Choroid plexus epithelial cell (primary cell): ENCODE measurements at regions not wholly inside any gene's neighbourhood (a gene's known extent, or its start where the extent isn't known, plus 50 kb on each side); places are given as distances from the start of the nearest gene placed in this dataset.

ENCODE experiments used
- DNase-seq: peaks from one replicate; pipeline ENCODE4 v3.0.0-alpha.2; 2010; ENCODE audit warnings: low read depth
- H3K4me3 ChIP-seq: 2 replicates; pipeline ENCODE4 v1.5.1; 2011; ENCODE audit warnings: low read depth, mild to moderate bottlenecking, control low read depth, low read length, moderate library complexity
- TF ChIP-seq, protein P1 (sequence below): conservative IDR thresholded peaks from 2 replicates; pipeline ENCODE4 v1.5.1; 2011; ENCODE audit warnings: low read depth, mild to moderate bottlenecking, control low read depth, inconsistent platforms, low read length, moderate library complexity

GRCh38 chr20:23260181-23260840 lies 90.3 kb upstream of the NXT1 start:
- no peak for DNase-seq
- TF ChIP-seq, protein P1, sequence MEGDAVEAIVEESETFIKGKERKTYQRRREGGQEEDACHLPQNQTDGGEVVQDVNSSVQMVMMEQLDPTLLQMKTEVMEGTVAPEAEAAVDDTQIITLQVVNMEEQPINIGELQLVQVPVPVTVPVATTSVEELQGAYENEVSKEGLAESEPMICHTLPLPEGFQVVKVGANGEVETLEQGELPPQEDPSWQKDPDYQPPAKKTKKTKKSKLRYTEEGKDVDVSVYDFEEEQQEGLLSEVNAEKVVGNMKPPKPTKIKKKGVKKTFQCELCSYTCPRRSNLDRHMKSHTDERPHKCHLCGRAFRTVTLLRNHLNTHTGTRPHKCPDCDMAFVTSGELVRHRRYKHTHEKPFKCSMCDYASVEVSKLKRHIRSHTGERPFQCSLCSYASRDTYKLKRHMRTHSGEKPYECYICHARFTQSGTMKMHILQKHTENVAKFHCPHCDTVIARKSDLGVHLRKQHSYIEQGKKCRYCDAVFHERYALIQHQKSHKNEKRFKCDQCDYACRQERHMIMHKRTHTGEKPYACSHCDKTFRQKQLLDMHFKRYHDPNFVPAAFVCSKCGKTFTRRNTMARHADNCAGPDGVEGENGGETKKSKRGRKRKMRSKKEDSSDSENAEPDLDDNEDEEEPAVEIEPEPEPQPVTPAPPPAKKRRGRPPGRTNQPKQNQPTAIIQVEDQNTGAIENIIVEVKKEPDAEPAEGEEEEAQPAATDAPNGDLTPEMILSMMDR = no peak
- H3K4me3 ChIP-seq = no peak overlapping the region

GRCh38 chr20:23258747-23259121 lies 91.9 kb upstream of the NXT1 start:
- no peak for DNase-seq
- no peak overlapping the region for H3K4me3 ChIP-seq
- TF ChIP-seq, protein P1 = no peak

- H3K4me3 ChIP-seq = no peak overlapping the region
- peak; percentile 93 for DNase-seq
These were observed 92.5 kb upstream of the NXT1 start for GRCh38 chr20:23257848-23258746.

DNA sequence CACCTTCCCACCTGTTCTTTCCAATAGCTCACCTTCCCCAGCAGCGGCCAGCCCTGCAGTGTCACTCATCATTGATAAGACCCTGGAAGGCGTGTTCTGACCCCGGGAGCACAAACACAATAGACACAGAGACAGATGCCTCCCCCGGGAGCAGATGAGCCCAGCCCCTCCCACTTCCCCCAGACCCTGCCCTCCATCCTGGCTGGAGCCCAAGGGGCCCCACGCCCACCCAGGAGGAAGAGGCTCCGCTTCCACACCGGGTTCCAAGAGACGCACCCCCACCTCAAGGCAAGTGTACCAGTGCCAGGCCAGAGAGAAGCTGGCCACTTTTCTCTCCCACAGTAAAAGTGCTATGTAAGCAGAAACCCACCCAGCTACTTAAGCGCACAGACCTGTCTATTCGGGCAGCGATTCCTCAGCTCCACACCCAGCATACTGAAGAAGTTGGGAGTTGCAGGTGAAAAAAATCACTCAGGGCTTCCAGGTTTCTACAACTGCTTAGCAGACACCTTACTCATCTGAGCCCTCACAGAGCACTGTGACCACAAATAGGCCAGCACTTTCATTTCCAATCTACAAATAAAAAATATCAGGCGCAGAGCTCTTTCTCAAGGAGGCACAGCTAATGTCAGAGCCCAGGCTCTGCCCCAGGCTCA lies 93.4 kb upstream of the NXT1 start:
- no peak overlapping the region for H3K4me3 ChIP-seq
- DNase-seq = peak; percentile 53
- TF ChIP-seq, protein P1 = no peak

More at GRCh38 chr20:23257848-23258746, 92.5 kb upstream of the NXT1 start:
- TF ChIP-seq, protein P1 = no peak

GRCh38 chr20:23255716-23256385 lies 94.7 kb upstream of the NXT1 start:
- TF ChIP-seq, protein P1 = no peak
- peak; percentile 64 for DNase-seq
- H3K4me3 ChIP-seq = no peak overlapping the region

- H3K4me3 ChIP-seq = no peak overlapping the region
- TF ChIP-seq, protein P1 = no peak
- DNase-seq = no peak
These were observed 95.5 kb upstream of the NXT1 start for GRCh38 chr20:23255106-23255505.
